ENCODE measurements at regions not wholly inside any gene's neighbourhood (a gene's known extent, or its start where the extent isn't known, plus 50 kb on each side); places are given as distances from the start of the nearest gene placed in this dataset.

GRCh38 chr10:106242301-106242700 lies 922.2 kb downstream of the SORCS1 start:
- H3K9me3 ChIP-seq: no peaks in the 10 kb centered on the region
- H3K4me3 ChIP-seq: no peak overlapping the region
- no peak for DNase-seq
- no peaks in the 10 kb centered on the region for H3K36me3 ChIP-seq
- intact Hi-C loops (cut with DNase I; ENCODE audit: low total_unique reads): no loop called here
- H3K27ac ChIP-seq: no peak overlapping the region
- TF ChIP-seq POLR2A (IDR thresholded peaks at IDR 0.05): no peak
- no peak for TF ChIP-seq EP300 (IDR thresholded peaks at IDR 0.05)
- TF ChIP-seq, protein P1, sequence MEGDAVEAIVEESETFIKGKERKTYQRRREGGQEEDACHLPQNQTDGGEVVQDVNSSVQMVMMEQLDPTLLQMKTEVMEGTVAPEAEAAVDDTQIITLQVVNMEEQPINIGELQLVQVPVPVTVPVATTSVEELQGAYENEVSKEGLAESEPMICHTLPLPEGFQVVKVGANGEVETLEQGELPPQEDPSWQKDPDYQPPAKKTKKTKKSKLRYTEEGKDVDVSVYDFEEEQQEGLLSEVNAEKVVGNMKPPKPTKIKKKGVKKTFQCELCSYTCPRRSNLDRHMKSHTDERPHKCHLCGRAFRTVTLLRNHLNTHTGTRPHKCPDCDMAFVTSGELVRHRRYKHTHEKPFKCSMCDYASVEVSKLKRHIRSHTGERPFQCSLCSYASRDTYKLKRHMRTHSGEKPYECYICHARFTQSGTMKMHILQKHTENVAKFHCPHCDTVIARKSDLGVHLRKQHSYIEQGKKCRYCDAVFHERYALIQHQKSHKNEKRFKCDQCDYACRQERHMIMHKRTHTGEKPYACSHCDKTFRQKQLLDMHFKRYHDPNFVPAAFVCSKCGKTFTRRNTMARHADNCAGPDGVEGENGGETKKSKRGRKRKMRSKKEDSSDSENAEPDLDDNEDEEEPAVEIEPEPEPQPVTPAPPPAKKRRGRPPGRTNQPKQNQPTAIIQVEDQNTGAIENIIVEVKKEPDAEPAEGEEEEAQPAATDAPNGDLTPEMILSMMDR (IDR thresholded peaks at IDR 0.05): no peak
- H3K4me1 ChIP-seq: no peaks in the 10 kb centered on the region
- no peaks in the 10 kb centered on the region for H3K27me3 ChIP-seq
- WGBS, 5 donors: 61 to 79% (median 66%) methylated on average over 7 of the region's 7 CpGs

DNA sequence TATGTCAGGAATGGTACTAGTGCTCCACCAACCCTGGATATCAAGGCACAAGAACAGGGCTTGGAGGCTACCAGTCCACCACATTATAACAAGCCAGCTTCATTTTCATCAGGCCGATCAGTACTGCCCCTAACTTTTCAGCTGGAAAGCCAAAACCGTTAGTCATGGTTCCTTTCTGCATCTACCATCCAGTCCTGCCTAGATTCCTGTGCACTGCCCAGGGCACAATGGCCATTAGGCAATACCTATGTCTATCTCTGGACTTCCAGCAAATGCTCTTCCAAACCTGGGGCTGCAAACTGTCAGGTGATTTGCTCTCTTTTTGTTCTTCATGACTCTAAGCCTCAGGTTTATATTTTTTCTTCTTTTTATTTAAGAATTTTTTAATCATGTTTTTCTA lies 937.7 kb downstream of the SORCS1 start:
- H3K27ac ChIP-seq: no peak overlapping the region
- no peaks in the 10 kb centered on the region for H3K9me3 ChIP-seq
- no peak for DNase-seq
- H3K4me1 ChIP-seq: no peaks in the 10 kb centered on the region
- WGBS, 5 donors: 54 to 80% (median 66%) methylated on average over 2 of the region's 2 CpGs
- H3K36me3 ChIP-seq: no peaks in the 10 kb centered on the region
- H3K4me3 ChIP-seq: no peak overlapping the region
- intact Hi-C loops (cut with DNase I; ENCODE audit: low total_unique reads): no loop called here
- no peak for TF ChIP-seq EP300 (IDR thresholded peaks at IDR 0.05)
- TF ChIP-seq, protein P1 (IDR thresholded peaks at IDR 0.05): no peak
- no peak for TF ChIP-seq POLR2A (IDR thresholded peaks at IDR 0.05)
- TF ChIP-seq POLR2AphosphoS5 (IDR thresholded peaks at IDR 0.05): no peak
- no peaks in the 10 kb centered on the region for H3K27me3 ChIP-seq

- Histone ChIP-seq H3K9me3 (no peaks in the 10 kb centered on the region), H3K4me1 (no peaks in the 10 kb centered on the region), H3K27ac (no peak overlapping the region), H3K27me3 (no peaks in the 10 kb centered on the region), H3K4me3 (no peak overlapping the region), H3K36me3 (no peaks in the 10 kb centered on the region)
- TF ChIP-seq, protein P1 (IDR thresholded peaks at IDR 0.05): no peak
- no peak for TF ChIP-seq POLR2AphosphoS5 (IDR thresholded peaks at IDR 0.05)
- TF ChIP-seq EP300 (IDR thresholded peaks at IDR 0.05): no peak
- no peak for TF ChIP-seq POLR2A (IDR thresholded peaks at IDR 0.05)
- intact Hi-C loops (cut with DNase I; ENCODE audit: low total_unique reads): no loop called here
- DNase-seq: no peak
- WGBS, 5 donors: 47 to 78% (median 62%) methylated on average over 1 of the region's 1 CpG
Observed at GRCh38 chr10:106226142-106226541, 938.4 kb downstream of the SORCS1 start.

DNA sequence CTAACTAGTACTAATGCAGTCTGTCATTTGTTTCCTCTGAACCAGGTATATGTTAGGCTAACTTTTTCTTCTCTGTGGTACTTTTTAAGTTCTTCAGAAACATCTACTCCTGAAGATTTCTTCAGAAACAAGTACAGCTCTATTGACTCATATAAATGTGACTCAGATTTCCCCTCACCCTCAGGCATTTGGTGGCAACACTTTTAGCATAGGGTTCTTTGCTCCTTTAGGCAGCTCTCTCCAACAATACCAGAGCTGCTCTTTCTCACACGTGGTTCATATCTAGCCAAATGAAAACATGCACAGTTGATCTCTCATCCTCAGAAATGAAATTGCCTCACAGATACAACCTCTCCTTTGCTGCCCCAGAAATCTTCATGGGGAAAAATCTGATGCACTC lies 939.8 kb downstream of the SORCS1 start:
- intact Hi-C loops (cut with DNase I; ENCODE audit: low total_unique reads): no loop called here
- WGBS, 5 donors: 29 to 48% (median 39%) methylated on average over 1 of the region's 1 CpG

DNA sequence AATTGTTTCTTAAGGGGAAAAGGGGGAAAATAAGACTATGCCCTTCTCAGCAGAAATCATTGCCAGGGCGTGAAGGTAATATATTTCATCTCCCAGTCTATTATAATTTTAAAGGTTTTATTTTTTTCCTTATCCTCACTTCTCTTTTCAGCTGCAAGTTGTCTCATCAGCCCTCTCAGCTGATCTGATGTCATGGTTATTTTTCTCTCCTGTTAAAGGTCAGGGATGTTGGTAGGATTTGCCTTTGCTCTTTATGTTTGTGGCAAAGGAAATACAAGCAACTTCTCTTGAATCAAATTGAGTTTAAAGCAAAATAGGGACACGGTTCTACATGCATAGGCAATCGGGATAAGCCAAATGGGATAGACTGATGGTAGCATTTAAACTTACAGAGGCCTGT lies 946.9 kb downstream of the SORCS1 start:
- Histone ChIP-seq H3K36me3 (no peaks in the 10 kb centered on the region), H3K9me3 (no peaks in the 10 kb centered on the region), H3K4me1 (no peaks in the 10 kb centered on the region), H3K27ac (no peak overlapping the region), H3K4me3 (no peak overlapping the region), H3K27me3 (no peaks in the 10 kb centered on the region)
- no peak for DNase-seq
- TF ChIP-seq POLR2A (IDR thresholded peaks at IDR 0.05) (no peak), EP300 (IDR thresholded peaks at IDR 0.05) (no peak), POLR2AphosphoS5 (IDR thresholded peaks at IDR 0.05) (no peak)
- 54 to 71% (median 68%) methylated on average over 3 of the region's 3 CpGs for WGBS, 5 donors
- intact Hi-C loops (cut with DNase I; ENCODE audit: low total_unique reads): no loop called here

More for the DNA sequence above, 939.8 kb downstream of the SORCS1 start:
- no peak for DNase-seq
- TF ChIP-seq EP300 (IDR thresholded peaks at IDR 0.05): no peak
- no peak for TF ChIP-seq POLR2A (IDR thresholded peaks at IDR 0.05)
- no peaks in the 10 kb centered on the region for H3K27me3 ChIP-seq
- no peaks in the 10 kb centered on the region for H3K9me3 ChIP-seq
- H3K27ac ChIP-seq: no peak overlapping the region
- no peak overlapping the region for H3K4me3 ChIP-seq
- no peaks in the 10 kb centered on the region for H3K36me3 ChIP-seq
- no peaks in the 10 kb centered on the region for H3K4me1 ChIP-seq
